ENCODE measurements at regions not wholly inside any gene's neighbourhood (a gene's known extent, or its start where the extent isn't known, plus 50 kb on each side); places are given as distances from the start of the nearest gene placed in this dataset.
"Not testable (repeated sequence)": the region's sequence is repeated elsewhere in the genome, so short reads cannot be mapped to it uniquely, and the experiment has no call there.

GRCh38 chr4:29079260-29079659 is 1640.9 kb upstream of the PCDH7 start:
- Mint-ChIP-seq H3K27me3 (no peaks in the 10 kb centered on the region), H3K4me3 (no peak overlapping the region), H3K27ac (no peak overlapping the region), H3K4me1 (ENCODE audit: low read depth) (no peaks in the 10 kb centered on the region), H3K9me3 (no peaks in the 10 kb centered on the region), H3K36me3 (ENCODE audit: low read depth) (no peaks in the 10 kb centered on the region)
- intact Hi-C loops (cut with micrococcal nuclease) = no loop called here

DNA sequence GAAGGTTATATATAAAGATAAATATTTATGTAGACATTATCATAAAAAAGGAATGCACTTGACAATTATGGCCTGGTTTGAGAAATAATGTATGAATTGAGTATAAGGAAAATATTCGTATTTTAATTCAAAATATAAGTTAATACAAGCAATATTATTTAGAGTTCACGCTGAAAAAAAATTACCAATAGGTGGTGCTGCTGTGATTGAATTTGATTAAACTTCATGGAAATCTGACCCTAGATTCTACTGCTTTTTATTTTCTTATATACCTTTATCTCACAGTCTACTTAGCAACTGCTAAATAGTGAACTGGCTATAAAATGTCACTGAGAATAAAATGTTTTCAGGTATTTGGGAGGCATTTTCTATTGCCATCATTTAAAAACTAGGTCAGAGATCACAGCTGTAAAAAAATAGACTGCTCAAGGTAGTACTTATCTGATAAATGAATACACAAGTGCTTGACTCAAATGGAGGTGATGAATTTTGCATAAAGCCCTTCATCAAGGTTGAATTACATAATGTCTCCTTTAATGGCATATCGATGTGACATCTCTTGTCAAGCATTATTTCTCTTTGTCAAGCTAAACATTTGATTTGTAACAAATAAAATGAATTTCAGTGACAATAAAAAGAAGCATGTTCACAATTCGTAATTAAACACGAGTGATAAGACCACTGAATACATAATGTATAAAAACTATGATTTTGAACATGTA is 1638.8 kb upstream of the PCDH7 start:
- Mint-ChIP-seq H3K27ac (no peak overlapping the region), H3K27me3 (no peaks in the 10 kb centered on the region), H3K9me3 (no peaks in the 10 kb centered on the region), H3K4me1 (ENCODE audit: low read depth) (no peaks in the 10 kb centered on the region), H3K36me3 (ENCODE audit: low read depth) (no peaks in the 10 kb centered on the region), H3K4me3 (no peak overlapping the region)
- intact Hi-C loops (cut with micrococcal nuclease) = no loop called here

DNA sequence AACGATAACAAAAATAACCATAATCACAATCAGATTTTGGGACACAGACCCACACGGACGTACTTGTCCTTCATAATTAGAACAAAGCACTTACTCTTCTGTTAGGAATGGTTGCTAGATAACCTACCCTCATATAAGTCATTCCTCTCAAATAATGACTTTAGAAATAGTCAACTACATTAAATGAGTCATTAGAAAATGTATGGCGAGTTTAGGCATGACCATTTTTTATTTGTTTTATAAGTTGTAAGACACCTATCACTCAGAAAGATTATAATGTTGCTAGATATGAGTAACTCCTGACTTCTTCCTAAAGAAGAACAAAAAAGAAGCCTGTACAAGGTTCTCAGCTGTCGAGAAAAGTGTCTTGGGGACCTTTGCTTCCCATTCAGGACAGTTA is 1637.5 kb upstream of the PCDH7 start:
- no peaks in the 10 kb centered on the region for H3K9me3 Mint-ChIP-seq
- no peaks in the 10 kb centered on the region for H3K4me1 Mint-ChIP-seq (ENCODE audit: low read depth)
- no peaks in the 10 kb centered on the region for H3K36me3 Mint-ChIP-seq (ENCODE audit: low read depth)
- H3K4me3 Mint-ChIP-seq = no peak overlapping the region
- intact Hi-C loops (cut with micrococcal nuclease) = no loop called here
- no peaks in the 10 kb centered on the region for H3K27me3 Mint-ChIP-seq
- no peak overlapping the region for H3K27ac Mint-ChIP-seq

DNA sequence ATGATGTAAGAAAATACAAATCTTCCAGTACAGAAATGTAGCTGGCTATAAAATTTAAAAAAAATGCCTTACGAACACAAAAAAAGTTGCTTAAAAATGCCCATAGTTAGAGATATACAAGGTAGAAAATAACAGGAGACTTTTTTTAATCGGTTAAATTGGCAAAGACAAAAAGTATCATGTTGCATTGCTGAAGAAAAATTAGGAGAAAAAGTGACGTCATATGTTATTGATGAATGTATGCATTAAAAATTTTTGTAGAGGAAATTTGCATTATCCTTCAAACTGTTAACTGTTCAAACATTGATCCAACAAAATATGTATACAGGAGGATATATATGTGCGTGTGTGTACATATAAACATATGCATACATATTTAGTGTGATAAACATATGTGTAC is 1634.4 kb upstream of the PCDH7 start:
- intact Hi-C loops (cut with micrococcal nuclease) = no loop called here
- Mint-ChIP-seq H3K9me3 (no peaks in the 10 kb centered on the region), H3K36me3 (ENCODE audit: low read depth) (no peaks in the 10 kb centered on the region), H3K4me1 (ENCODE audit: low read depth) (no peaks in the 10 kb centered on the region), H3K27me3 (no peaks in the 10 kb centered on the region), H3K27ac (no peak overlapping the region), H3K4me3 (no peak overlapping the region)

DNA sequence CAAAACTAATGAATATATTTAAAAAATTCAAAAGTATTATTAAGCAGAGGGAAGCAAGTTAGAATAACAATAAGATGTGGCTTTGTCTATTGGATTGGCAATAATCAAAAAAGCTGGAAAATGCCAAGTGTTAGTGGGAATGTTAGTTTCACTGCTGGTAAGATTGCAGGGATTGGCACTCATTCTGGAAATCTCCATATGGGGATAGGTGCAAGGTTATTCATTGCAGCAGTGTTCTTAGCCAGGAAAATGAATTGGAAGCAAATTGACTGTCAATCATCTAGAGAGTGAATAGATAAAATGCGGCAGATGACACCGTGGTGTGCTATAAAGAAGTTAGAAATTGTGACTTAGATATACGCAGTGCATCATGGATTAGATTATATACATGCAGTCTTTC is 1615.5 kb upstream of the PCDH7 start:
- intact Hi-C loops (cut with micrococcal nuclease) = no loop called here
- Mint-ChIP-seq H3K4me1 (ENCODE audit: low read depth) (no peaks in the 10 kb centered on the region), H3K27me3 (no peaks in the 10 kb centered on the region), H3K27ac (no peak overlapping the region), H3K9me3 (no peaks in the 10 kb centered on the region), H3K36me3 (ENCODE audit: low read depth) (no peaks in the 10 kb centered on the region), H3K4me3 (no peak overlapping the region)

- H3K27me3 Mint-ChIP-seq = no peaks in the 10 kb centered on the region
- no peaks in the 10 kb centered on the region for H3K36me3 Mint-ChIP-seq (ENCODE audit: low read depth)
- no peaks in the 10 kb centered on the region for H3K9me3 Mint-ChIP-seq
- intact Hi-C loops (cut with micrococcal nuclease) = no loop called here
- H3K27ac Mint-ChIP-seq = no peak overlapping the region
- H3K4me1 Mint-ChIP-seq (ENCODE audit: low read depth) = no peaks in the 10 kb centered on the region
- no peak overlapping the region for H3K4me3 Mint-ChIP-seq
These were observed 1606.2 kb upstream of the PCDH7 start for GRCh38 chr4:29113960-29114359.

GRCh38 chr4:29117231-29117722 is 1602.9 kb upstream of the PCDH7 start:
- H3K27me3 Mint-ChIP-seq; intact Hi-C loops (cut with micrococcal nuclease); H3K4me3 Mint-ChIP-seq; H3K4me1 Mint-ChIP-seq (ENCODE audit: low read depth); H3K27ac Mint-ChIP-seq; H3K9me3 Mint-ChIP-seq; H3K36me3 Mint-ChIP-seq (ENCODE audit: low read depth): not testable (repeated sequence)

DNA sequence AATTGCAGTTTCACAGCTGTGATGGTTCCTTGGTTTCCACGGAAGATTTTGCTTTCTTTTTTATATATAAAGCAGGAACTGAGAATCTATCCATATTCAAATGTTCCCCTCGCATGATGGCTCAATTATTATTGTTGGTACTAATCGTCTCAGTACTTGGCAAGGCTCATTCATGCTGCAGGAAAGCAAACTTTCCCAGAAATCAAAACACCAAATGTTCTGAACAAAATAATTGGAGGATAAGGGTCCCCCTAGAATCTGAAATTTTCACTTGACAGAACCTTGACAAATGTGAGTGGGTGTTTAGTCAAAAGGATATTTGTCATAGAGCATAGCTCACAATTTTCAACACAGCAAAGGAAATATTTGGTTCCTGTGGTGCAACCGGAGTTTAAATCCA is 1598.6 kb upstream of the PCDH7 start:
- intact Hi-C loops (cut with micrococcal nuclease) = no loop called here
- Mint-ChIP-seq H3K27ac (no peak overlapping the region), H3K9me3 (no peaks in the 10 kb centered on the region), H3K4me1 (ENCODE audit: low read depth) (no peaks in the 10 kb centered on the region), H3K36me3 (ENCODE audit: low read depth) (no peaks in the 10 kb centered on the region), H3K27me3 (no peaks in the 10 kb centered on the region), H3K4me3 (no peak overlapping the region)

DNA sequence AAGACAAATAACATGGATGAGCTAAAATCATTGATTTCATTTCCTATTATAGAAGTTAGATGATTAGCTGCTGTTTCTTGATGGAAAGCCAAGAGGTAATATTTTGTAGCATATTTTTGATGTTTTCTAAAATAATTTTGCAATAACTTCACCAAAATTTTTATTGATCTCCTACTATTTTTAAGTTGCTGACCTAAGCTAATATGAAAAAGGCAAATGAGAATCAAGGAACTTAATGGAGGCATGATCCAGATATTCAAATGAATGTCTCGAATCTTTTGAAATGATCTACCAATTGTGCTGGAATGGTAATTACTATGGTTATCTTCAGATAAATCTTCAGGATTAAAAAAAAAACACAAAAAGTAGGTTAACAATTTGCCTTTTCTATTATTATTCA is 1591.4 kb upstream of the PCDH7 start:
- Mint-ChIP-seq H3K36me3 (ENCODE audit: low read depth) (no peaks in the 10 kb centered on the region), H3K9me3 (no peaks in the 10 kb centered on the region), H3K4me1 (ENCODE audit: low read depth) (no peaks in the 10 kb centered on the region), H3K27ac (no peak overlapping the region), H3K4me3 (no peak overlapping the region), H3K27me3 (no peaks in the 10 kb centered on the region)
- intact Hi-C loops (cut with micrococcal nuclease) = no loop called here

- Mint-ChIP-seq H3K9me3 (no peaks in the 10 kb centered on the region), H3K36me3 (ENCODE audit: low read depth) (no peaks in the 10 kb centered on the region), H3K4me1 (ENCODE audit: low read depth) (no peaks in the 10 kb centered on the region), H3K27ac (no peak overlapping the region), H3K27me3 (no peaks in the 10 kb centered on the region), H3K4me3 (no peak overlapping the region)
- intact Hi-C loops (cut with micrococcal nuclease) = no loop called here
These were observed 1588.9 kb upstream of the PCDH7 start for GRCh38 chr4:29131304-29131703.

- H3K36me3 Mint-ChIP-seq (ENCODE audit: low read depth) = no peaks in the 10 kb centered on the region
- H3K4me1 Mint-ChIP-seq (ENCODE audit: low read depth) = no peaks in the 10 kb centered on the region
- no peaks in the 10 kb centered on the region for H3K9me3 Mint-ChIP-seq
- intact Hi-C loops (cut with micrococcal nuclease) = no loop called here
- H3K4me3 Mint-ChIP-seq = no peak overlapping the region
- H3K27me3 Mint-ChIP-seq = no peaks in the 10 kb centered on the region
- H3K27ac Mint-ChIP-seq = no peak overlapping the region
These were observed 1577.5 kb upstream of the PCDH7 start for GRCh38 chr4:29142708-29143107.

GRCh38 chr4:29151584-29151983 is 1568.6 kb upstream of the PCDH7 start:
- intact Hi-C loops (cut with micrococcal nuclease) = no loop called here

DNA sequence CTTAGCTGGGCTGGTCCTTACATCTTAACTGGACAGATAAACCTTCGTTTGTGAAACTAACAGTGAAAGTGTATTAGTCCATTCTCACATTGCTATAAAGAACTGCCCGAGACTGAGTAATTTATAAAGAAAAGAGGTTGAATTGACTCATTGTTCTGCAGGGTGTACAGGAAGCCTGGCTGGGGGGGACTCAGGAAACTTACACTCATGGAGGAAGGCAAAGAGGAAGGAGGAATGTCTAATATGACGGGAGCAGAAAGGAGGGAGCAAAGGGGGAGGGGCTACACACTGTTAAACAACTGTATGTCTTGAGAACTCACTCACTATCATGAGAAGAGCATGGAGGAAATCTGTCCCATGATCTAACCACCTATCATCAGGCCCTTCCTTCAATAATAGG is 1566.5 kb upstream of the PCDH7 start:
- Mint-ChIP-seq H3K27ac (no peak overlapping the region), H3K9me3 (no peaks in the 10 kb centered on the region), H3K4me1 (ENCODE audit: low read depth) (no peaks in the 10 kb centered on the region), H3K27me3 (no peaks in the 10 kb centered on the region), H3K36me3 (ENCODE audit: low read depth) (no peaks in the 10 kb centered on the region), H3K4me3 (no peak overlapping the region)
- intact Hi-C loops (cut with micrococcal nuclease) = no loop called here

More at GRCh38 chr4:29151584-29151983, 1568.6 kb upstream of the PCDH7 start:
- H3K4me3 Mint-ChIP-seq = no peak overlapping the region
- H3K36me3 Mint-ChIP-seq (ENCODE audit: low read depth) = no peaks in the 10 kb centered on the region
- no peaks in the 10 kb centered on the region for H3K9me3 Mint-ChIP-seq
- H3K27ac Mint-ChIP-seq = no peak overlapping the region
- H3K4me1 Mint-ChIP-seq (ENCODE audit: low read depth) = no peaks in the 10 kb centered on the region
- H3K27me3 Mint-ChIP-seq = no peaks in the 10 kb centered on the region

GRCh38 chr4:29175291-29175690 is 1544.9 kb upstream of the PCDH7 start:
- H3K27ac Mint-ChIP-seq = no peak overlapping the region
- H3K27me3 Mint-ChIP-seq = no peaks in the 10 kb centered on the region
- no peaks in the 10 kb centered on the region for H3K36me3 Mint-ChIP-seq (ENCODE audit: low read depth)
- no peaks in the 10 kb centered on the region for H3K9me3 Mint-ChIP-seq
- no peak overlapping the region for H3K4me3 Mint-ChIP-seq
- no peaks in the 10 kb centered on the region for H3K4me1 Mint-ChIP-seq (ENCODE audit: low read depth)
- intact Hi-C loops (cut with micrococcal nuclease) = no loop called here

DNA sequence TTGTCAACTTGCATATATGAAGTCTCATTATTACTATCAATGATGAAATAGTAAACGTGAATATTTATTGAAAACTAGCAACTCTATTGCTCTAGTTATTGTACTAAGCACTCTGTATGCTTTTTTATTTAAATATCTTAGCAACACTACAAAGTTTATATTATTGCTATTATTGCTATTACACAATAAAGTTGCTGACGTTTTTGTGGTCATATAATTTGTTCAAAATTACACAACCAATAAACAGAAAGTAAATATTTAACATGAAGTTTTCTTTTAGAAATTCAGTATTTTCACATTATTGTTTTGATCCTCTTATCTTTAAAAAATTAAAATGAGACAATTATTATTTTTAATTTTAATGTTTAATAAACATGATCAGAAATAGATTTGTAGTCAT is 1521.1 kb upstream of the PCDH7 start:
- Mint-ChIP-seq H3K36me3 (ENCODE audit: low read depth) (no peaks in the 10 kb centered on the region), H3K4me3 (no peak overlapping the region), H3K4me1 (ENCODE audit: low read depth) (no peaks in the 10 kb centered on the region), H3K27me3 (no peaks in the 10 kb centered on the region), H3K27ac (no peak overlapping the region), H3K9me3 (no peaks in the 10 kb centered on the region)
- intact Hi-C loops (cut with micrococcal nuclease) = no loop called here

Data from dendritic cell treated with granulocyte-macrophage colony-stimulating factor and Interleukin-4, amounts not matched to agents 40 ng/mL and 50 ng/mL, for 4 days (primary cell).